ENCODE measurements at regions not wholly inside any gene's neighbourhood (a gene's known extent, or its start where the extent isn't known, plus 50 kb on each side); places are given as distances from the start of the nearest gene placed in this dataset.
"Not testable (repeated sequence)": the region's sequence is repeated elsewhere in the genome, so short reads cannot be mapped to it uniquely, and the experiment has no call there.

DNA sequence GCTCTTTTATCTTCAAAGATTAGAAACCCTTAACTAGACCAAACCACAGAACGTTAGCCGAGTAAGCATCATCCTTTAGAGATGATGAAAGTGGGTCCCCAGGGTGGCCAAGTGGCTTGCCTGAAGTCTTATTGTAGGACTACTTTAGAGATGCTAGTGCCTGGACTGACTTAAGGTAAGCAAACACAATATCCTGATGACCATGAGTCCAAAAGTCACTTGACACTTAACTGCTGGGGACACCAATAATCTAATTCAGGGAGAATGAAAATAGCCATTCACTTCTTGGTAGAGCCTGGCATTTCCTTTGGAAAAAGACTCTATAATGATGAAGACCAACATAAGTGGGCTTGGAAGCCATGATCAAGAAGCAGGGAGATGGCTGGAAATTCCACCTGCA is 225.3 kb upstream of the IRF2BP2 start:
- Histone ChIP-seq H3K79me2 (ENCODE audit: low read length) (no peaks in the 10 kb centered on the region), H3K36me3 (ENCODE audit: insufficient read depth, low read length) (no peaks in the 10 kb centered on the region), H2AFZ (ENCODE audit: low read length) (no peak overlapping the region), H3K9me3 (ENCODE audit: low read length) (no peaks in the 10 kb centered on the region), H3K4me3 (ENCODE audit: low read length) (no peak overlapping the region), H3K4me2 (ENCODE audit: low read depth, low read length, poor library complexity, severe bottlenecking) (no peak overlapping the region), H3K9ac (ENCODE audit: low read length) (no peak overlapping the region), H3K27ac (ENCODE audit: low read length) (no peak overlapping the region), H3K4me1 (ENCODE audit: low read length) (no peaks in the 10 kb centered on the region), H3K27me3 (ENCODE audit: low read length) (no peaks in the 10 kb centered on the region), H4K20me1 (ENCODE audit: insufficient read depth, low read depth, low read length) (no peaks in the 10 kb centered on the region), H3K9me2 (replicated peaks; ENCODE audit: insufficient read depth, low read length) (no peaks in the 10 kb centered on the region)
- DNase-seq: no peak

DNA sequence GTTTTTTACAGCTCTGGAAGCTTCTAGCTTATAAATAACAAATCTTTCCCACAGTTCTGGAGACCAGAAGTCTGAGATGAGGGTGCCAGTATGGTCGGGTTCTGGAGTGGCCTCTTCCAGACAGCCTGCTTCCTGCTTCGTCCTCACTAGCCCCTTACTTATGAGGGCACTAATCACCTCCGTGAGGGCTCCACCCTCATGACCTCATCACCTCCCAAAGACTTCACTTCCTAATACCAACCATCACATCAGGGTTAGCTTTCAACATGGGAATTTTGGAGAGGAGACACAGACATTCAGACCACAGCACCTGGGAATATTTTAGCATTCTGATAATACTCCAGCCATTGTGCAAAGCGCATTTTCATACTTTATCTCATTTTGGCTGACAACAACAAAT is 223.7 kb upstream of the IRF2BP2 start:
- Histone ChIP-seq H3K9me3 (ENCODE audit: low read length) (no peaks in the 10 kb centered on the region), H3K4me3 (ENCODE audit: low read length) (no peak overlapping the region), H3K9ac (ENCODE audit: low read length) (no peak overlapping the region), H3K4me2 (ENCODE audit: low read depth, low read length, poor library complexity, severe bottlenecking) (no peak overlapping the region), H4K20me1 (ENCODE audit: insufficient read depth, low read depth, low read length) (no peaks in the 10 kb centered on the region), H3K9me2 (replicated peaks; ENCODE audit: insufficient read depth, low read length) (no peaks in the 10 kb centered on the region), H3K27me3 (ENCODE audit: low read length) (no peaks in the 10 kb centered on the region), H3K36me3 (ENCODE audit: insufficient read depth, low read length) (no peaks in the 10 kb centered on the region), H3K4me1 (ENCODE audit: low read length) (no peaks in the 10 kb centered on the region), H2AFZ (ENCODE audit: low read length) (no peak overlapping the region), H3K79me2 (ENCODE audit: low read length) (no peaks in the 10 kb centered on the region), H3K27ac (ENCODE audit: low read length) (no peak overlapping the region)
- no peak for DNase-seq

DNA sequence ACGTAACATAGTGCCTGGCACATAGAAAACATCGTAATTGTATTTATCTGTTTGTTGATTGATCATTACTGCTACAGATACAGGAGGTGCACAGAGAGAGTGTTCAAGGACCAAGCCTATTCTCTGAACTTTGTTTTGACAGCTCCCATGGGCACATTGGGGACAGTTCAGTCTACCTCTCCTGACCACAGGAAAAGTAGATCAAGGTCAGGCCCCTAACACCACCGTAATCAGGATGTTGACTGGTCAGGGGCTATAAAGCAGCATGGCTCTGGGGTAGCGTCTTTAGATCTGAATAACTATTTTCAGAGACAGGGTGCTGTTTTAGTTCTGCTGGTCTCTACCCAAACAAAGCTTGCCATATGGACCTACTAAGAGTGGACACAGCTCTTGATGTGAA is 223.1 kb upstream of the IRF2BP2 start:
- H3K27me3 ChIP-seq (ENCODE audit: low read length): no peaks in the 10 kb centered on the region
- H3K27ac ChIP-seq (ENCODE audit: low read length): no peak overlapping the region
- H3K4me3 ChIP-seq (ENCODE audit: low read length): no peak overlapping the region
- H3K9me2 ChIP-seq (replicated peaks; ENCODE audit: insufficient read depth, low read length): no peaks in the 10 kb centered on the region
- H4K20me1 ChIP-seq (ENCODE audit: insufficient read depth, low read depth, low read length): no peaks in the 10 kb centered on the region
- no peaks in the 10 kb centered on the region for H3K4me1 ChIP-seq (ENCODE audit: low read length)
- H2AFZ ChIP-seq (ENCODE audit: low read length): no peak overlapping the region
- no peaks in the 10 kb centered on the region for H3K9me3 ChIP-seq (ENCODE audit: low read length)
- H3K79me2 ChIP-seq (ENCODE audit: low read length): no peaks in the 10 kb centered on the region
- DNase-seq: no peak
- H3K9ac ChIP-seq (ENCODE audit: low read length): no peak overlapping the region
- H3K36me3 ChIP-seq (ENCODE audit: insufficient read depth, low read length): no peaks in the 10 kb centered on the region
- no peak overlapping the region for H3K4me2 ChIP-seq (ENCODE audit: low read depth, low read length, poor library complexity, severe bottlenecking)

DNA sequence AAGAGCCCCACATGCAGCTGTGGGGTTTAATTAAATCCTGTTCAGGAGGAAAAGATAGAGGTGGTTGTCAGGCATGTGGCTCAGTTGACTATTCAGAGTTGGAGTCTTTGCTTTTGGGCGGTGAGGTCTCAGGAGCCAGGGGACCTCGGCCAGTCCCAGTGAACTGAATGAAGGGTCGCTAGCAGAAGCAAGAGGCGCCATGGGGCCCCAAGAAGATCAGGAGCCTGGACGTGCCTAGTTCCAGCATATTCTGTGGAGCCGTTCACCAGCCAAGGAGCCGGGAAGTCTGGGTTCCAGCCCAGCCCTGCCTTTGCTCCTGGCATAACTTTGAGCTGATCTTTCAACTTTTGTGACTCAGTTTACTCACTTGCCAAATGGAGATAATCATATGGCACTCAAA is 217.7 kb upstream of the IRF2BP2 start:
- DNase-seq: no peak

DNA sequence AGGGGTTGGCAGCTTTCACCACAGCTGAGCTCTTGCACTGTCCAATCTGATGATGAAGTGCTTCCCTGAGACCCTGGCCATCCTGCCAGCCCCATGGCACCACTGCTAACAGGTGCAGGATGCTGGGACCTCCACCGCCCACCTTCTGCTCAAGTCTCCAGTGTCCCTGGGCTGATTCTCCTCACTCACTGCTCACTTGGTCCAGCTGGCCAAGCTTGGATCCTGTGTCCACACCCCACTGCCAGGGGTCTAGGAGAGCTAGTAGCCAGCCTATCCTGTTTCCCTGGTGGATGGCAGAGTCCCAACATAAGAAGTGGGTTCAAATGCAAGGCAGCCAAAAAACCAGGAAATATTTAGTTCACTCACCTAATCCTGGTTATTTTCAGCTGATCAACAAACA is 217.2 kb upstream of the IRF2BP2 start:
- no peak overlapping the region for H3K27ac ChIP-seq (ENCODE audit: low read length)

More for the DNA sequence above, 217.7 kb upstream of the IRF2BP2 start:
- Histone ChIP-seq H3K79me2 (ENCODE audit: low read length) (no peaks in the 10 kb centered on the region), H3K4me3 (ENCODE audit: low read length) (no peak overlapping the region), H3K9me2 (replicated peaks; ENCODE audit: insufficient read depth, low read length) (no peaks in the 10 kb centered on the region), H3K27me3 (ENCODE audit: low read length) (no peaks in the 10 kb centered on the region), H3K36me3 (ENCODE audit: insufficient read depth, low read length) (no peaks in the 10 kb centered on the region), H3K4me2 (ENCODE audit: low read depth, low read length, poor library complexity, severe bottlenecking) (no peak overlapping the region), H3K9ac (ENCODE audit: low read length) (no peak overlapping the region), H3K9me3 (ENCODE audit: low read length) (no peaks in the 10 kb centered on the region), H3K27ac (ENCODE audit: low read length) (no peak overlapping the region), H2AFZ (ENCODE audit: low read length) (no peak overlapping the region), H3K4me1 (ENCODE audit: low read length) (no peaks in the 10 kb centered on the region), H4K20me1 (ENCODE audit: insufficient read depth, low read depth, low read length) (no peaks in the 10 kb centered on the region)

DNA sequence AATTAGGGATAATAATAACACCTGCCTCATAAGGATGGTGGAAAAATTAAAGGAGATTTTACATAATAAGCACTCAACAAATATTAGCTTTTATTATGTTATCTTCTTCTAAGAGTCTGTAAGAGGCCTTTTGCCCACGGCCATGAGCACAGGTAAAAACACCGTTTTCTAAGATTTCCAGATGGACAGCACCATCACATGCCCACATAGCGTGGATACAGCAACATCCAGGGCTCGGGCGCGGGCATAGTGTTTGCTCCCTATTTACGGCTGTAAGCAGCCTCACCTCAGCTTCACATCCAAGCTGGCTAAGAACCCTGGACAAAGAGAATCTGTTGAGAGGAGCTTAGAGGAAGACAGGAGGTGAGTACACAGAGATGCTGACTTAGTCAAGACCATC is 216.4 kb upstream of the IRF2BP2 start:
- H3K9ac ChIP-seq (ENCODE audit: low read length): no peak overlapping the region
- no peak for DNase-seq

More for the DNA sequence above, 217.2 kb upstream of the IRF2BP2 start:
- H3K9me2 ChIP-seq (replicated peaks; ENCODE audit: insufficient read depth, low read length): no peaks in the 10 kb centered on the region
- H2AFZ ChIP-seq (ENCODE audit: low read length): no peak overlapping the region
- H3K9me3 ChIP-seq (ENCODE audit: low read length): no peaks in the 10 kb centered on the region
- no peak overlapping the region for H3K4me2 ChIP-seq (ENCODE audit: low read depth, low read length, poor library complexity, severe bottlenecking)
- H3K4me3 ChIP-seq (ENCODE audit: low read length): no peak overlapping the region
- H3K36me3 ChIP-seq (ENCODE audit: insufficient read depth, low read length): no peaks in the 10 kb centered on the region
- no peaks in the 10 kb centered on the region for H4K20me1 ChIP-seq (ENCODE audit: insufficient read depth, low read depth, low read length)
- no peaks in the 10 kb centered on the region for H3K4me1 ChIP-seq (ENCODE audit: low read length)
- H3K9ac ChIP-seq (ENCODE audit: low read length): no peak overlapping the region
- no peaks in the 10 kb centered on the region for H3K27me3 ChIP-seq (ENCODE audit: low read length)
- H3K79me2 ChIP-seq (ENCODE audit: low read length): no peaks in the 10 kb centered on the region
- DNase-seq: no peak

DNA sequence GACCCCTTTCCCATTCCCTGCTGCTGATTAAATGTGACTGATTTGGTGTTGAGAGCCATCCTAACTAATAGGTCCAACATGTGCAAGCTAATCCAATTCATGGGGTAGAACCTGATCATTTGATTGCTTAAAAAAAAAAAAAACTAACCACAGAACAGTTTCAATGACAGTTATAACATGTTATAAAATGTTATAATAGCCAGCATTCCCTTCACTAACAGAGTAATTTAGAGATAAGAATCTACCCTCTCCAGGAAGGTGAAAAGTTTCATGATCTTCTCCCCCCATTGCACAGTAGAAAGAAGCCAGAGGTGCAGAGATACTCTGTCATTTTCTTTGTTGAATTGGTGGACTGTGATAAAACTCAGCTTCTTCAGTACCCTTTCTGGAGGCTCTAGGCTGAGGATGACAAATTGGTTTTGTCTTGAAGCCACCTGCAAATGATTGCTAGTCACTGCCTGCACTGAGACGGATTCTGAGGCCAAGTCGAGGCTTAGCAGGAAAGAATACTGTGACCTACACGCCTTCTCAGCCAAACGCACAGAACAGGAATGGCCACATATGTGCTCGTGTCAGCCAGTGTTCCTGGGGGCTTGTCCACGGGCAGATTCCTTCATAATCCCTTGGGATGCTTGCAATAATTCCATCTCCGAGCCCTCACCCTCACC is 215.7 kb upstream of the IRF2BP2 start:
- no peaks in the 10 kb centered on the region for H4K20me1 ChIP-seq (ENCODE audit: insufficient read depth, low read depth, low read length)

More for the DNA sequence above, 216.4 kb upstream of the IRF2BP2 start:
- H3K27ac ChIP-seq (ENCODE audit: low read length): no peak overlapping the region
- H3K4me1 ChIP-seq (ENCODE audit: low read length): no peaks in the 10 kb centered on the region
- H3K79me2 ChIP-seq (ENCODE audit: low read length): no peaks in the 10 kb centered on the region
- H3K9me2 ChIP-seq (replicated peaks; ENCODE audit: insufficient read depth, low read length): no peaks in the 10 kb centered on the region
- H4K20me1 ChIP-seq (ENCODE audit: insufficient read depth, low read depth, low read length): no peaks in the 10 kb centered on the region
- no peaks in the 10 kb centered on the region for H3K9me3 ChIP-seq (ENCODE audit: low read length)
- no peaks in the 10 kb centered on the region for H3K36me3 ChIP-seq (ENCODE audit: insufficient read depth, low read length)
- no peaks in the 10 kb centered on the region for H3K27me3 ChIP-seq (ENCODE audit: low read length)
- H3K4me2 ChIP-seq (ENCODE audit: low read depth, low read length, poor library complexity, severe bottlenecking): no peak overlapping the region
- H2AFZ ChIP-seq (ENCODE audit: low read length): no peak overlapping the region
- no peak overlapping the region for H3K4me3 ChIP-seq (ENCODE audit: low read length)

DNA sequence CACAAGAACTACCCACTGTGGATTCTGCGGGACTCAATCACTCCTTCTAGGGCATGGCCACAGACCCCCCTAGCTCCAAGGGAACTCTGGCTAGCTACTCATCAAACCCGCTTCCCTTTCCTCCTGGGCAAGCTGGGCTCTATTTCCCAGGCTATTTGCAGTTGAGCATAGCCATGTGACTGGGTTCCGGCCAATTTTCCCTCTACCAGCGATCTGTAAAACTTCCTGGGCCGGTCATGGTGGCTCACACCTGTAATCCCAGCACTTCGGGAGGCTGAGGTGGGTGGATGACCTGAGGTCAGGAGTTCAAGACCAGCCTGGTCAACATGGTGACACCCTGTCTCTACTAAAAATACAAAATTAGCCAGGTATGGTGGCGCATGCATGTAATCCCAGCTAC is 214.9 kb upstream of the IRF2BP2 start:
- not testable (repeated sequence) for H3K27me3 ChIP-seq (ENCODE audit: low read length); H3K9me2 ChIP-seq (replicated peaks; ENCODE audit: insufficient read depth, low read length); DNase-seq; H3K27ac ChIP-seq (ENCODE audit: low read length); H3K4me1 ChIP-seq (ENCODE audit: low read length); H3K9me3 ChIP-seq (ENCODE audit: low read length); H3K4me3 ChIP-seq (ENCODE audit: low read length); H3K79me2 ChIP-seq (ENCODE audit: low read length); H4K20me1 ChIP-seq (ENCODE audit: insufficient read depth, low read depth, low read length); H3K36me3 ChIP-seq (ENCODE audit: insufficient read depth, low read length); H3K9ac ChIP-seq (ENCODE audit: low read length); H3K4me2 ChIP-seq (ENCODE audit: low read depth, low read length, poor library complexity, severe bottlenecking); H2AFZ ChIP-seq (ENCODE audit: low read length)

More for the DNA sequence above, 215.7 kb upstream of the IRF2BP2 start:
- H3K27me3 ChIP-seq (ENCODE audit: low read length): no peaks in the 10 kb centered on the region
- no peak for DNase-seq
- no peaks in the 10 kb centered on the region for H3K9me2 ChIP-seq (replicated peaks; ENCODE audit: insufficient read depth, low read length)
- no peak overlapping the region for H3K9ac ChIP-seq (ENCODE audit: low read length)
- no peak overlapping the region for H3K4me3 ChIP-seq (ENCODE audit: low read length)
- no peaks in the 10 kb centered on the region for H3K4me1 ChIP-seq (ENCODE audit: low read length)
- H3K27ac ChIP-seq (ENCODE audit: low read length): no peak overlapping the region
- H3K9me3 ChIP-seq (ENCODE audit: low read length): no peaks in the 10 kb centered on the region
- no peak overlapping the region for H2AFZ ChIP-seq (ENCODE audit: low read length)
- H3K36me3 ChIP-seq (ENCODE audit: insufficient read depth, low read length): no peaks in the 10 kb centered on the region
- H3K4me2 ChIP-seq (ENCODE audit: low read depth, low read length, poor library complexity, severe bottlenecking): no peak overlapping the region
- H3K79me2 ChIP-seq (ENCODE audit: low read length): no peaks in the 10 kb centered on the region

Data from Karpas-422 (cell line).